ENCODE measurements at regions not wholly inside any gene's neighbourhood (a gene's known extent, or its start where the extent isn't known, plus 50 kb on each side); places are given as distances from the start of the nearest gene placed in this dataset.

- peak; percentile 10 for DNase-seq (ENCODE audit: insufficient read length, low spot score)
- peak; percentile 96 for FAIRE-seq
These were observed 110.7 kb downstream of the BTG1 start for GRCh38 chr12:92034858-92035401.

GRCh38 chr12:92034083-92034482 lies 111.6 kb downstream of the BTG1 start:
- DNase-seq (ENCODE audit: insufficient read length, low spot score), result no peak
- no peak for FAIRE-seq

GRCh38 chr12:92032965-92033364 lies 112.7 kb downstream of the BTG1 start:
- DNase-seq (ENCODE audit: insufficient read length, low spot score) (no peak), FAIRE-seq (peak; percentile 8)

- no peak for DNase-seq (ENCODE audit: insufficient read length, low spot score)
- FAIRE-seq, result peak; percentile 76
These were observed 113.5 kb downstream of the BTG1 start for GRCh38 chr12:92032101-92032500.

- FAIRE-seq (peak; percentile 82), DNase-seq (ENCODE audit: insufficient read length, low spot score) (no peak)
These were observed 115.0 kb downstream of the BTG1 start for GRCh38 chr12:92030618-92031017.

- FAIRE-seq (peak; percentile 56), DNase-seq (ENCODE audit: insufficient read length, low spot score) (no peak)
These were observed 115.6 kb downstream of the BTG1 start for GRCh38 chr12:92029902-92030586.

- DNase-seq (ENCODE audit: insufficient read length, low spot score), result no peak
These were observed 116.5 kb downstream of the BTG1 start for GRCh38 chr12:92029136-92029535.

GRCh38 chr12:92028441-92028709 lies 117.3 kb downstream of the BTG1 start:
- DNase-seq (ENCODE audit: insufficient read length, low spot score) (no peak), FAIRE-seq (no peak)

More at GRCh38 chr12:92029136-92029535, 116.5 kb downstream of the BTG1 start:
- FAIRE-seq, result peak; percentile 48

- DNase-seq (ENCODE audit: insufficient read length, low spot score) (no peak), FAIRE-seq (no peak)
These were observed 117.8 kb downstream of the BTG1 start for GRCh38 chr12:92027701-92028440.

- no peak for FAIRE-seq
- no peak for DNase-seq (ENCODE audit: insufficient read length, low spot score)
These were observed 118.4 kb downstream of the BTG1 start for GRCh38 chr12:92027243-92027642.

GRCh38 chr12:92025462-92026207 lies 120.0 kb downstream of the BTG1 start:
- DNase-seq (ENCODE audit: insufficient read length, low spot score) (no peak), FAIRE-seq (no peak)

GRCh38 chr12:92022093-92022492 lies 123.6 kb downstream of the BTG1 start:
- FAIRE-seq, result no peak

GRCh38 chr12:92021666-92022035 lies 124.0 kb downstream of the BTG1 start:
- no peak for DNase-seq (ENCODE audit: insufficient read length, low spot score)

More at GRCh38 chr12:92022093-92022492, 123.6 kb downstream of the BTG1 start:
- no peak for DNase-seq (ENCODE audit: insufficient read length, low spot score)

GRCh38 chr12:92020983-92021665 lies 124.5 kb downstream of the BTG1 start:
- FAIRE-seq (no peak), DNase-seq (ENCODE audit: insufficient read length, low spot score) (no peak)

More at GRCh38 chr12:92021666-92022035, 124.0 kb downstream of the BTG1 start:
- FAIRE-seq, result no peak

GRCh38 chr12:92019491-92020277 lies 126.0 kb downstream of the BTG1 start:
- FAIRE-seq (no peak), DNase-seq (ENCODE audit: insufficient read length, low spot score) (no peak)

- FAIRE-seq, result no peak
- no peak for DNase-seq (ENCODE audit: insufficient read length, low spot score)
These were observed 133.0 kb downstream of the BTG1 start for GRCh38 chr12:92012691-92013090.

GRCh38 chr12:92010853-92011701 lies 134.6 kb downstream of the BTG1 start:
- no peak for DNase-seq (ENCODE audit: insufficient read length, low spot score)
- FAIRE-seq, result no peak

- FAIRE-seq, result peak; percentile 14
These were observed 135.3 kb downstream of the BTG1 start for GRCh38 chr12:92010368-92010767.

GRCh38 chr12:92008345-92008744 lies 137.3 kb downstream of the BTG1 start:
- FAIRE-seq (no peak), DNase-seq (ENCODE audit: insufficient read length, low spot score) (no peak)

More at GRCh38 chr12:92010368-92010767, 135.3 kb downstream of the BTG1 start:
- no peak for DNase-seq (ENCODE audit: insufficient read length, low spot score)

All from GM19239 (cell line).